Mucosa of gallbladder (tissue), 1 donor: ENCODE measurements at regions not wholly inside any gene's neighbourhood (a gene's known extent, or its start where the extent isn't known, plus 50 kb on each side); places are given as distances from the start of the nearest gene placed in this dataset.
"Not testable (repeated sequence)": the region's sequence is repeated elsewhere in the genome, so short reads cannot be mapped to it uniquely, and the experiment has no call there.

Experiments
- DNase-seq: peaks from one replicate; pipeline ENCODE4 v3.0.0-alpha.2; 2020; ENCODE audit warnings: low spot score
- donor health status: DM: no; HTN: no; CAD: no.

DNA sequence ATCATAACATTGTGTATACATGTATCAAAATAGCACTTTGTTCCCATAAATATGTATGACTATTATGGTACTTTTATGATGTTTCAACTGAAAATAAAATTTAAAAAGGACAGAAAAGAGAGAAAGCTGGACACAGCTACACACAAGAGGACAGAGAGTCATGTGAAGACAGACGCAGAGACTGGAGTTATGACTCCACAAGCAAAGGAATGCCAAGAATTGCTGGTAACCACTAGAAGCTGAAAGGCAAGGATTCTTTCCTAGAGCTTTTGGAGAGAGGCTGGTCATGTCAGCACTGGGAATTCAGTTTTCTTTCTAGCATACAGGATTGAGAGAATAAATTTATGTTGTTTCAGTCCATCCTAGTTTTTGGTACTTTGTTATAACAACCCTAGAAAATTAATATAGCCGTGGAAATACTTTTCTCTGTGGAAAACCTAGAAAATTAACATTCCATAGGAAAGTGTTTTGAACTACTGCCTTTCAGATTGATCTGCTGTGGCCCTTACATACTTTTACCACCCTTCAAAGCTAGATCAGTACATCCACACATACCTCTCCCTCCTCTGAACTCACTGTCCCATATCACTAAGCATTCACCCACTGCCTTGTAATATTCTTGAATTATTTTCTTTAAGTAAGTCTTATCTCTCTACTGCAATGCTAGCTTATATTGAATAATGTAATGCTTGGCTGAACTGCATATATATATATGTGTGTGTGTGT, 575.3 kb downstream of the IPMK start:
- DNase-seq: peak; percentile 32

DNA sequence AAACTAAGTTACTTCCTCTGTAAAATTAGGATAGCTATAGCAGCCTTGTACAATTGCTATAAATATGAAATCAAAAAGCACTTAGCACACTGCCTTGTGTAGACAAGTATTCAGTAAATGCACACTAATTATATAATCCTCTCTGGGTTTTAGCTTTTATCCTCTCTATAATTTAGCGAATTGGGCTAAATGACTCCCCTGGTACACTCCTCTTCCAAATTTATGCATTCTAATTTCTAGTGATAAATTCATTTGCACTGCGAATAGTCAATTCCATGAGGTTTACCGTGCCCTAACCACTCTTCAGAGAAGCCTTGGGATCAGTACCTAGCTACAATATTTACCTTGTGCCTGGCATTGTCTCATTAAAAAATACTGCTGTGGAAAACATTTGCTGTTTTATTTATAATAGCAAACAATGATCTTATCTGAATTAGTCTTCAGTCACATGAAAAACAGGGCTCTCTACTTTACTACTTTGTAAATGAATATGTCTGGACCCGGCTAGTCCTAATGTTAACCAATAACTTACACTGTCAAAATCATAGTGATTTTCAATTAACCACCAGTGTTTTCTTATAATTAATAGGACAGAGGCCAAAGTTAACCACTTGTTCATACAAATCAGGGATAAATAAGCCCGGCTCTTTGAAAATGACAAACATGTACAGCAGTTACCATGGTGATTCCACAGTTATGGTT, 577.9 kb downstream of the IPMK start:
- DNase-seq: no peak

DNA sequence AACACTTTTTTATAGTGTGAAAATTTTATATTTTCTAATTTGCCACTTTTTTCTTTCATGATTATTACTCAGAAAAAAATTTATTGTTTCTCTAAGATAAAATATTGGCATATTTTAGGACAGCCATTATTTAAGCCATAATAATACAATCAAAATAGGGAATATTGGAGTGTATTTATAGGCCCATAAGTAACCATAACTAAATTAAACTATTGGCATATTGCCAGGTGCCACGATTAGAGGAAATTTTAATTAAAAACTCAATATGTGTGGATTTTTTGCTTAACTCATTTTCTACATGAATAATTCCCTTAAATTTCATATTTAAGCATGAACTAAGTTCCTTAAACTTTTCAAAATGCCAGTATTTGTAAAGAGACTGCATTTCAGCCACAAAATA, 587.8 kb downstream of the IPMK start:
- DNase-seq: no peak

DNA sequence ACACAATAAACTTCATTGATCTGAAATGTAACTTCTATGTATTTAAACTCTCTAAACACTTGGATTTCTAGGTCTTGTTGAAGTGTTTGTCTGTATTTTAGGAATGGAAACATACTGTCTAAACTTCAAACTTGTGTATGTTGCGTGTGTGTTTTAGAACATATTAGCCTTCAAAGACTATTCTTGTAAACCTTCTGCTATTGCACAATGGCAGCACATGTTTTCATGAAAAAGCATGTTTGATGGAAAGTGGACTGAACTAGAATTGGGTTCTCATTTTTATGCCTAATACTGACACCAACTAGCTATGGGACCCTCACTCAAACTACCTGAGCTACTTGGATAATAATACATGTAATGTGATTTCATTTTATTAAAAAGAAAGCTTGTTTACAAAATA, 592.6 kb downstream of the IPMK start:
- no peak for DNase-seq

DNA sequence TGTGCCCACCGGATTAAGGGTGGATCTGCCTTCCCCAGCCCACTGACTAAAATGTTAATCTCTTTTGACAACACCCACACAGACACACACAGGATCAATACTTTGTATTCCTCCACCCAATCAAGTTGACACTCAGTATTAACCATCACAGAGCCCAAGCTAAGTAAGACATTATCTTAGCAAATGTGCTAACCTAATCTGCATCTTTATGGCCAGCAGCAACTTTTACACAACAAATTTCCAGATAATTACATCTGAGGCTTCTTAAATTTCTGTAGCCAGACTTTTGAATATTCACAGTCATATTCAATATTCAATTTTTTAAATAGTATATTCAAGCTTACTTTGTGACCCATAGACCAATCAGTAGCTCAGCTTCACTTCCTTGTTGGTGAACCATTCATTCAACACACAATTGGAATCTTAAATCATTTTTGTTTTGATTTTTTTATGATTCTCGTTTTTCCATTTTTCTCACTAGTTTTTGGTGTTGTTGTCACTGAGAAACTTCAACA, 594.2 kb downstream of the IPMK start:
- DNase-seq: no peak

DNA sequence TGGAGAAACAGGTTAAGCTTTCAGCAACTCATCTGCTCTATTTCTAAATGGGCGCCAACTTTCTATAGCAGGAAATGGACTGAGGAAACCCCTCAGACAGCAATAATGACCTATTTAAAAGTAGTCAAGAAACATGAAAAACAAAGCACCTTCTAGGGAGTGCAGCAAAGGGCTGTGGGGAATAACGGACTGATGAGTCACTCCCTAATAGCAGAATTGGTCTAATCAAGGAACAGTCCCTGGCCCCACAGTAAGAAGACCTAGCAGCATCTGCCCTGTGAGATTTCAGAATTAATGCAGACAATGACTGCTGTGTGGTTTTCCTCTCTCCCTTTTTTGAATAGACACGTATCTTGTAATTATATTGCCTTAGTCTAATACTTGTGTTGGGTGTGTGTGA, 602.9 kb downstream of the IPMK start:
- no peak for DNase-seq

DNA sequence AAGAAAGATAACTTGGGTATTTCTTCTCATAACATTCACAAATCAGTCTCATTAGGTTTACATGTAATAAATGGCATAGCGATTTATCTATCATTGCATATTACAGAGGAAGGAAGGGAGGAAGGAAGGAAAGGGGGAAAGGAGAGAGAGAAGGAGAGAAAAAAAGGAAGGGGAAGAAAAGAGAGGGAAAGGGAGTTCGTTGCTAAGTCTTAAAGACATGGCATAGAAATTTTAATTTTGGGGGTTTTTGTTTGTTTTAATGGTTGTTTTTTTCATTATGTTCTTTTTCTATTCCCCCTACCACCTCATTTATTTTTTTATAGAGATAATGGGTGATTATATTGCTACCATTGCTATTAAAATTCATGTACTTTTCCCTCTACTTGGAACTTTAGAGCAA, 604.3 kb downstream of the IPMK start:
- no peak for DNase-seq

DNA sequence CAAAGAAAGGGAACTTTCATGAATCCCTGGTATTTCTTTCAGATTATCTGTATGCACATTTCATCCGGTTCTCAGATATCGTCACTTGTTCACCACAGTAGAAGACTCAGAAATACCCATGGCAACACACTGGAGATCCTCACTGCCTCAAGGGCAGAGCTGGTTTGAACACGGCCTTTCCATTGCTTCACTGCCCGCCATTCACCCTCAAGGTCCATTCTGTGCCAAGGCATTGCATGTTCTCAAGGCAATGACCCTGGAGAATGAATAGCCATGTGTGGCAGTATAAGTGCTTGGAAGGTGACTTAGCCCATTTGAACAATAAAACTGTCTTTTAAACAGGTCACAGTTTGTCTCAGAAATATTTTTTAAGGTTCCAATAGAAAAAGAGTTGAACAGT, 606.5 kb downstream of the IPMK start:
- DNase-seq: no peak

DNA sequence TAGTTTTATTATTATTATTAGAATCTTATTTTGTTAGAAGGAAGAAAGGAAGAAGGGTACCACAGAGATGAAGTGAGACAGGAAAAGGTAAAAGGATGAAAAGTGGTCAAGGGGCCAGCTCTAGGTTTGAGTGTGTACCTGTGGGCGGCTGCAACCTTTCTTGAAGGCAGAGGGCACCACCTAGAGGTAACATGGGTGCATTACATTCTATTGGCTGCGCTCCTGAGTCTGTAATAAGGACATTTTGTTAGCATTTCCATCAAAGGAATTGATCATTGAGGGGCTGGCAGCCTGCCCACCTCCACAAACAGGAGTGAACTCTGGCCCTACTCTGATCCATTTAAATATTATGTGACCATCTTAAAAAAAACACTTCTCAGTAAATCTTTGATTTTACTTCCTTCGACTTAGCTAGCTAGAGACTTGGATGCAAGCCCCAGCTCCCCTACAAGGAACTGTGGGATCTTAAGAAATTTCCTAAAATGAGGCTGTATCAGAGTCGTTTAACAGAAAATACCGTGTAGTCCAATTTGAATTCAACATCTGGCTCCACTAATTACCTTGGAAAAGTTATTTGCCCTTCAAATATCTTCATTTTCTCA, 610.4 kb downstream of the IPMK start:
- peak; percentile 41 for DNase-seq

DNA sequence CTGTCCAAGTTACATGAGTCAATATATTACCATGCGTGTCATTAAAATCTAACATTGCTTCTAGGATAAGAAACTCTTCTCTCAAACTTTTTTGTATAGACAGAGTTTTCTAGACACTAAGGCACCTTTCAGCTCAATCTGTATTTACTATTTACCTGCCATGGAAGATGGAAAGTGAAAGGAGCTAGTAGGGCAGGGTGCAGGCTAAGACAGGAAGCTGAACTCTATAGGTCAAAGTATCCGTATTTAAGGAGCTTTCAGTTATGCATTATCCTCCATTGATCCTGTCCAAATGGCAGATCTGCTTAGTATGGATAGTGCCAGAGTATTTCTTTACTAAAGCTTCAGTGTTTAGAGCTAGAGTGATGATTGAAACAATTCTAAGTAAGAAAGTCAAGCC, 612.8 kb downstream of the IPMK start:
- DNase-seq: no peak

DNA sequence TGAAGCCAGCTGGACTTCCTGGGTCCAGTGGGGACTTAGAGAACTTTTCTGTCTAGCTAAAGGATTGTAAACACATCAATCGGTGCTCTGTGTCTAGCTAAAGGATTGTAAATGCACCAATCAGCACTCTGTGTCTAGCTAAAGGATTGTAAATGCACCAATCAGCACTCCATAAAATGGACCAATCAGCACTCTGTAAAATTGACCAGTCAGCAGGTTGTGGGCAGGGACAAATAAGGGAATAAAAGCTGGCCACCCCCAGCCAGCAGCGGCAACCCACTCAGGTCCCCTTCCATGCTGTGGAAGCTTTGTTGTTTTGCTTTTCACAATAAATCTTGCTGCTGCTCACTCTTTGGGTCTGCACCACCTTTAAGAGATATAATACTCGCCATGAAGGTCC, 622.6 kb downstream of the IPMK start:
- not testable (repeated sequence) for DNase-seq

DNA sequence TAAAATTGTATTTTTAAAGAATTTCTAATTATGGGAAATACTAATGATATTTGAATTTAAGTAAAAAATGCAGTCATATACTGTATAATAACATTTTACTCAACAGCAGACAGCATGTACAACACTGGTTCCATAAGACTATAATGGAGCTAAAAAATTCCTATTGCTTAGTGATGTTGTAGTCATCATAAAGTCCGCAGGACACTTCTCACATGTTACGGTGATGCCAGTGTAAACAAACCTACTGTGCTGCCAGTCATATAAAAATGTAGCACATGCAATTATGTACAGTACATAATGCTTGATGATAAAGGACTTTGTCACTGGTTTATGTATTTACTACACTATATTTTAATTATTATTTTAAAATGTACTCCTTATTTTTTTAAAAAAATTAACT, 629.3 kb downstream of the IPMK start:
- no peak for DNase-seq

DNA sequence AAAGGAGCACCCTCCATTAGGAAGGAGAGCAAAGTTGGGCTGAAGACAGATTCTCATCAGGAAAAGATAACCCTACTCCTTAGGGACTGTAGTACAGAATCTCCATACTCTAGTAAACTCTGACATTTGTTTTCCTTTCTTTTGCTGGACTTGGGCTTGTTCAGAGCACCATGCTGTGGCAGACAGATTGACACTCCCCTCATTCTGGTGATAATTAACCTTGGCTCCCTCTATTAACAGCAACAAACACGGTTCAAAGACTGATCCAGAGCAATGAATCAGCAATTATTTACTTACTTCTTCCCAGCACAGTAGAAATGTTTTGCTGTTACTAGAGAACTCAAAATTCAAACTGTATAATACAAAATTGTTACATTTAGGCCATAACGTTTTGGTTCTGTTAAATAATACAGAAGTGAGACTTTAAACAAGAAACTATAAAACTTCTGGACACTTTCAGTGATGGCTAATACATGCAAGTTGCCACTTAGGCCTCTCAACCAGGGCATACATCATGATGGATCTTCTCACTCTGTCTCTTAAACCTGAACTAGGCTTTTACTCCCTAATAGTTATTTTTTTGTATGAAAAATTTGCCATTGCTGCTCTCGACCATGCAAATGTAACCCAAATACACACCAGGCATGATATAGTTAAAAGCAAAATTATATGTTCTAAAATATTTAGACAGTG, 639.0 kb downstream of the IPMK start:
- peak; percentile 28 for DNase-seq

DNA sequence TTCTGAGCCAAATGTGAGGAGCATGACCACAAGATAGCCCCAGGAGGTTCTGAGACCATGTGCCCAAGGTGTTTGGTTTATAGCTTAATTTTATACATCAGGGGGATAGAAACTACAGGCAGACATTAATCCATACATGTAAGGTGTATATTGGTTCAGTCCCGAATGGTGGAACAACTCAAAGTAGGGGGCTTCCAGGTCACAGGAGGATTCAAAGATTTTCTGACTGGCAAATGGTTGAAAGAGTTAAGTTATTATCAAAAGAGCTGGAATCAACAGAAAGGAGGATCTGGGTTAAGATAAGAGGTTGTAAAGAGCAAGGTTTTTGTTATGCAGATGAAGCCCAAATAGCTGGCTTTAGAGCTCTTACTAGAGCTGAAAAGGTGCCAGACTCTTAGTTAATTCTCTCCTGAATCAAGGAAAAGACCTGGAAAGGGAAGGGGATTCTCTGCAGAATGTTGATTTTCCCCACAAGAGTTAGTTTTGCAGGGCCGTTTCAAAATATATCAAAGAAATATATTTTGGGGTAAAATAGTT, 640.0 kb downstream of the IPMK start:
- no peak for DNase-seq

DNA sequence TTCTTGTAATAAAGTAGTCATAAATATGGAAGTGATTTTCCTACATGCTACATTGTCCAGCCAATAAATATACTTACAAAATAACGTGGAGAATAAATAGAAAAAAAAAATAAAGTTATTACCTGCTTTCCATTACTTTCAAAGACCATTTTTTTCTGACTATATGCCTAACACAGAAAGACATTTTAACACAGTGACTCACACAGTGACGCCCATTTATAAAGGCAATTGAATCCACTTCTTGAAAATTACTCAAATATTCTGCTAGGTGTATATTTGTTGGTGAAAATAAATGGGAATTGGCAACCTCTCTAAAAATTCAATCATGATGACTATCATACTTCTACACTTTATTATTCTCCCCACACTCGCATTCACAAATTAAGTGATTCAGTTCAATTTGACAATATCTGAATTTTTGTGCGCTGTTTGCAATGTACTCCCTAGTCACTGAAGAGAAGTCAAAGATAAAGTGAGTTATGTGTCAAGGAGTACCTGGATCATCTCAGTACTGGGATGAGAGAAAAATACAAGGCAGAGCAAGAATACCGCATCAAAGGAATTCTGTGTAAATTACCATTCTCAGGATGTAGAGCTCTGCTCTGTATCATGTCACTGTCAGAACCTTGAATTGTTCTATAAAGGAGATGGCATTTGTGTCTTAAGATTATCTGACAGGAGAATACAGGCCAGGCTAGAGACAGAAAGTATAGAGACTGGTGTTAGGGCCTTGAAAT, 642.7 kb downstream of the IPMK start:
- DNase-seq: no peak

DNA sequence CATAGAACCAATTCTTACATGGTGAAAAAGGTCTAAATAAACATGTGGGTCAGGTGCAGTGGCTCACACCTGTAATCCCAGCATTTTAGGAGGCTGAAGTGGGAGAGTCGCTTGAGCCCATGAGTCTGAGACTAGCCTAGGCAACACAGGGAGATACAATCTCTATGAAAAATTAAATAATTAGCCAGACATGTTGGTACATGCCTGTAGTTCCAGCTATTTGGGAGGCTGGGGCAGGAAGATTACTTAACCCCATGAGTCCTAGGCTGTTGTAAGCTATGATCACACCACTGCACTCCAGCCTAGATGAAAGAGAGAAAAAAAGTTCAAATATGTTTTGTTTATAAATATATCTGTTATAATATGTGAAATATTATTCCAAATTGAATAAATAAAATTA, 643.6 kb downstream of the IPMK start:
- DNase-seq: no peak

DNA sequence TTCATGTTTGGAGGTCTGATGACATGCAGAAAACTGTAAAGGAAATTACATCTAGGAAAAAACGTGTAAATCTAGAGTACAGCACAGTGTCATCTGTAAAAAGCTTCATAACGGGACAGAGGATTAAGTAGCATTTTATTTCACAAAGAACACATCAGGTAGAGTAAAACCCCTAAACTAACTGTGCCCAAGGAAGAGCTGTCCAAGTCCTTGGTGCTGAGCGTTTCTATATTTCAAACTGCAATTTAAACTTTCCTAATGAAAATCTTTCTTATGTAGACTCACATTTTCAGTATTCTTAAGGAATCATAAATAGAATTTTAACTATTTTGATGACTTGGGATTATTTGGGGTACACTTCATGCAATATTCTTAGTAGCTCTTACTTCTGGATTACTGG, 646.2 kb downstream of the IPMK start:
- no peak for DNase-seq

DNA sequence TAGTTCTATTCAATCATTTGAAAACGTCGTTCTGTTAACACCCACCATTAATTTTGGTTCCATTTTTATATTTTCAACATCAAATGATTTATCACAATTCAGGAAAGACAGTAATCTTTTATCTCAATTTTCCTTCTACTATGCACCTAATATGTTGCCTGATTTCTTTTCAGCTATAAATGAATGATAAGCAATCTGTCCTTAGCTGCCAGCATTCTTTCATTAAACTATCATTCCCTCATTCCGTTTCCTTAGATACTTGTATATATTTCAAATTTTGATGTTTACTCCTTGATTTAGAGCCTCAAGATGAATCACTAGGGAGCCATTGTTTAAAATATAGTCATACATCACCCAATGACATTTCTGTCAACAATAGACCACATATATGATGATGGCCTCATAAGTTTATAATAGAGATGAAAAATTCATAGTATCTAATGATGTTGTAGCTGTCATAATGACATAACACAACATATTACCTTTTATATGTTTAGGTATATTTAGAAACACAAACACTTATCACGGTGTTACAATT, 661.7 kb downstream of the IPMK start:
- no peak for DNase-seq

DNA sequence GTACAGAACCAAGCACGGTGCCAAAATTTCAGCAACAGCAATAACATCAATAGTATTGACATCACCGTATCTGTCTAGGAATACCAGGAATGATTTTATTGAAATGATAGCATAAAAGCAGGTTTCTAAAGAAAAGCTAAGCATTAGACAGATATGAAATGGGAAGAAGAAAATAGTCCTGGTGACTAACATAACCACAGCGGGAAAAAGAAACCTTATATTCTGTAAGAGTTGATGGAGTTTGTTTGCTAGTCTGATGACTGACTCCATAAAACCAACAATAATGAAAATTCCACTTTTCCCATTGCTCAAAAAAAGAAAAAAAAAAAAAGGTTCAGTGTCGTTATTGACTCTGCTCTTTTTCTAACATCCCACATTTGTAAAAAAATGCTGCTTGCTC, 668.3 kb downstream of the IPMK start:
- DNase-seq: no peak

DNA sequence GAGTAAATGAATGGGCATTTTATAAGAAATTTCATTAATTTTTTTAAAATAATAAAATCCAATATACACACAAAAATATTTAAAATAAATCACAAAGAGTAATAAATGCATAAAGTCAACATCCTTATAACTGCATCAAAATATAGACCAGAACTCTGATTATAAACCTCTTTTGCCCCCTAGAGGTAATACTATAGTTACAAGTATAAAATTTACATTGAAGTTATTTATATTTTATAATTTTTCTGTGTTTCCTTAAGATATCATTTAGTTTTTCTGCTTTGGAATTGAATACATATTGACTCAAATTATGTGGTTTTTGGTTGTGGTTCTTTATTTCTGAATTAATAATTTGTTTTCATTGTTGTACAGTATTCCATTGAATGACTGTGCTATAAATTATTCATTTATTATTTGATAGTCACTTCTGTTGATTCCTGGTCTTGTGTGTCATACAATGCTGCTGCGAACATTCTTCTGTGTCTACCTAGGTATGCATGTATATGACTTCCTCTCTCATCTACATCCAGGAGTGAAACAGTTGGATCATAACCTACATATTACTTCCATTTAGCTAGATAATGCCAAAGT, 673.6 kb downstream of the IPMK start:
- DNase-seq: no peak

DNA sequence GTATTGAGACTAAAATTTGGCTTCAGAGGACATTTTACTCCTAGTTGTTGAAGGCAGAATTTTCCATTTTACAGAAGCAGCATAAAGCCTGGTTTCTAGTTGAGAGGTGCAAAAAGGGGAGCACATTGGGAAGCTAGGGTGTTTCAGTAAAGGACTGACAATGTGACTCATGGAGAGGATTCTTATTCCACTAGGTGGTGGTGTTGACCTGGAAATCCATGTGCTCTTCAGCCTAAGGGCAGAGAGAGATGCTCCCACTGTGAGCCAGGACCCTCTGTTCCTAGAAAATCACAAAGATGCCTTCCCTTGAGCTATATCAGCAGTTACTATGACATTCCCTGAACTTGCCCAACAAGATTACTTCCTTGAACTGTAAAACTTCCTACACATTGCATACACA, 687.8 kb downstream of the IPMK start:
- no peak for DNase-seq
